ENCODE measurements at regions not wholly inside any gene's neighbourhood (a gene's known extent, or its start where the extent isn't known, plus 50 kb on each side); places are given as distances from the start of the nearest gene placed in this dataset.

- DNase-seq = no peak
- no peaks in the 10 kb centered on the region for H3K36me3 ChIP-seq
- no peaks in the 10 kb centered on the region for H3K27me3 ChIP-seq (ENCODE audit: insufficient read depth, low read depth, severe bottlenecking)
- H3K4me3 ChIP-seq (ENCODE audit: low read depth, low read length) = no peak overlapping the region
- H3K27ac ChIP-seq = no peak overlapping the region
- no peak for TF ChIP-seq CTCF (IDR thresholded peaks at IDR 0.05; ENCODE audit: low read depth, low read length)
- no peaks in the 10 kb centered on the region for H3K9me3 ChIP-seq (ENCODE audit: severe bottlenecking)
These were observed 236.7 kb downstream of the MYCN start for GRCh38 chr2:16176971-16177480.

- TF ChIP-seq CTCF (IDR thresholded peaks at IDR 0.05; ENCODE audit: low read depth, low read length) = no peak
- DNase-seq = no peak
- Histone ChIP-seq H3K4me3 (ENCODE audit: low read depth, low read length) (no peak overlapping the region), H3K27me3 (ENCODE audit: insufficient read depth, low read depth, severe bottlenecking) (no peaks in the 10 kb centered on the region), H3K36me3 (no peaks in the 10 kb centered on the region), H3K9me3 (ENCODE audit: severe bottlenecking) (no peaks in the 10 kb centered on the region), H3K27ac (no peak overlapping the region)
These were observed 235.0 kb downstream of the MYCN start for GRCh38 chr2:16175247-16175825.

GRCh38 chr2:16174693-16175045, 234.3 kb downstream of the MYCN start:
- Histone ChIP-seq H3K27ac (no peak overlapping the region), H3K36me3 (no peaks in the 10 kb centered on the region), H3K27me3 (ENCODE audit: insufficient read depth, low read depth, severe bottlenecking) (no peaks in the 10 kb centered on the region), H3K4me3 (ENCODE audit: low read depth, low read length) (no peak overlapping the region), H3K9me3 (ENCODE audit: severe bottlenecking) (no peaks in the 10 kb centered on the region)
- DNase-seq = no peak
- TF ChIP-seq CTCF (IDR thresholded peaks at IDR 0.05; ENCODE audit: low read depth, low read length) = no peak

GRCh38 chr2:16173893-16174692, 233.7 kb downstream of the MYCN start:
- H3K27ac ChIP-seq = no peak overlapping the region
- H3K36me3 ChIP-seq = no peaks in the 10 kb centered on the region
- DNase-seq = no peak
- no peak for TF ChIP-seq CTCF (IDR thresholded peaks at IDR 0.05; ENCODE audit: low read depth, low read length)
- no peaks in the 10 kb centered on the region for H3K9me3 ChIP-seq (ENCODE audit: severe bottlenecking)
- H3K4me3 ChIP-seq (ENCODE audit: low read depth, low read length) = no peak overlapping the region
- no peaks in the 10 kb centered on the region for H3K27me3 ChIP-seq (ENCODE audit: insufficient read depth, low read depth, severe bottlenecking)

- H3K27ac ChIP-seq = no peak overlapping the region
- H3K36me3 ChIP-seq = no peaks in the 10 kb centered on the region
- no peaks in the 10 kb centered on the region for H3K27me3 ChIP-seq (ENCODE audit: insufficient read depth, low read depth, severe bottlenecking)
- no peak for DNase-seq
- TF ChIP-seq CTCF (IDR thresholded peaks at IDR 0.05; ENCODE audit: low read depth, low read length) = no peak
- no peak overlapping the region for H3K4me3 ChIP-seq (ENCODE audit: low read depth, low read length)
- no peaks in the 10 kb centered on the region for H3K9me3 ChIP-seq (ENCODE audit: severe bottlenecking)
These were observed 232.2 kb downstream of the MYCN start for GRCh38 chr2:16172324-16173175.

All from WERI-Rb-1 (cell line).